Keratinocyte (primary cell): ENCODE measurements at regions not wholly inside any gene's neighbourhood (a gene's known extent, or its start where the extent isn't known, plus 50 kb on each side); places are given as distances from the start of the nearest gene placed in this dataset.

Experiments
- DNase-seq: peaks from one replicate; pipeline ENCODE4 v3.0.0-alpha.2; 2011; ENCODE audit warnings: low read depth, missing footprints, low spot score
- FAIRE-seq: peaks from 2 replicates; lab custom pipeline; 2011; peaks lifted over from hg19 to GRCh38; lab: Jason Lieb, UNC
- H2AFZ ChIP-seq: 2 replicates; pipeline ENCODE4 v1.6.0; 2012; ENCODE audit warnings: low read length, control low read depth, inconsistent platforms; ENCODE audit not compliant: control insufficient read depth
- H3K27ac ChIP-seq: 2 replicates; pipeline ENCODE4 v1.5.1; 2011; ENCODE audit warnings: low read length; ENCODE audit not compliant: control insufficient read depth, insufficient read depth
- H3K27me3 ChIP-seq: 3 replicates; pipeline ENCODE4 v1.6.0; 2011; ENCODE audit warnings: low read length; ENCODE audit not compliant: control insufficient read depth, insufficient read depth; ENCODE audit errors: extremely low read depth
- H3K36me3 ChIP-seq, 2 experiments: 2 replicates in 1 of 2; 3 replicates in 1 of 2; pipeline ENCODE4 v1.5.1; 2011; ENCODE audit warnings: low read length in 2 of 2, mild to moderate bottlenecking in 1 of 2; ENCODE audit not compliant: control insufficient read depth in 2 of 2, insufficient read depth in 2 of 2; ENCODE audit errors: extremely low read depth in 1 of 2
- H3K4me1 ChIP-seq: 3 replicates; pipeline ENCODE4 v1.5.1; 2011; ENCODE audit warnings: low read length; ENCODE audit not compliant: control insufficient read depth, insufficient read depth; ENCODE audit errors: extremely low read depth
- H3K4me2 ChIP-seq: 3 replicates; pipeline ENCODE4 v1.6.0; 2011; ENCODE audit warnings: low read depth, low read length; ENCODE audit not compliant: control insufficient read depth, insufficient read depth; ENCODE audit errors: extremely low read depth
- H3K4me3 ChIP-seq, 3 experiments: fragments of 200-600 bp in 1 of 3; sonication (generic) in 1 of 3; 2 replicates in 2 of 3; 3 replicates in 1 of 3; pipeline ENCODE4 v1.5.1; 2011 to 2016; ENCODE audit warnings: low read length in 3 of 3, mild to moderate bottlenecking in 3 of 3, control low read depth in 2 of 3, inconsistent platforms in 1 of 3, low read depth in 1 of 3, mixed read lengths in 1 of 3, mixed run types in 1 of 3, moderate library complexity in 1 of 3; ENCODE audit not compliant: control insufficient read depth in 2 of 3, insufficient read depth in 2 of 3; ENCODE audit errors: extremely low read depth in 1 of 3
- H3K79me2 ChIP-seq: 2 replicates; pipeline ENCODE4 v1.6.0; 2012; ENCODE audit warnings: low read length; ENCODE audit not compliant: control insufficient read depth, insufficient read depth
- H3K9ac ChIP-seq: 3 replicates; pipeline ENCODE4 v1.6.0; 2011; ENCODE audit warnings: low read length; ENCODE audit not compliant: control insufficient read depth, insufficient read depth; ENCODE audit errors: extremely low read depth
- H3K9me1 ChIP-seq: 3 replicates; pipeline ENCODE4 v1.6.0; 2011; ENCODE audit warnings: low read length; ENCODE audit not compliant: control insufficient read depth, insufficient read depth; ENCODE audit errors: extremely low read depth
- H3K9me3 ChIP-seq: 2 replicates; pipeline ENCODE4 v1.5.1; 2012; ENCODE audit warnings: low read depth, low read length; ENCODE audit not compliant: control insufficient read depth
- H4K20me1 ChIP-seq: 3 replicates; pipeline ENCODE4 v1.6.0; 2011; ENCODE audit warnings: low read length; ENCODE audit not compliant: control insufficient read depth, insufficient read depth; ENCODE audit errors: extremely low read depth
- EZH2 ChIP-seq: IDR thresholded peaks from one replicate; pipeline ENCODE4 v1.6.1; 2012; ENCODE audit warnings: inconsistent platforms, mild to moderate bottlenecking, low read length, moderate library complexity
- dilution Hi-C: fragments of 300-500 bp; cut with MboI; formaldehyde crosslinking; loops from one replicate; pipeline ENCODE4 v1.7.0; 2020; ENCODE audit warnings: low sequenced_read_pairs; ENCODE audit not compliant: extremely low pct_ligation_motif_present
- TF ChIP-seq, protein P1 (sequence below), 3 experiments: IDR thresholded peaks in 1 of 3; conservative IDR thresholded peaks in 1 of 3; optimal IDR thresholded peaks in 1 of 3; 2 replicates in 2 of 3; 3 replicates in 1 of 3; pipeline versions ENCODE3 to v1.5.1; 2011; ENCODE audit warnings: low read length in 3 of 3, mild to moderate bottlenecking in 3 of 3, moderate library complexity in 2 of 3, control low read depth in 1 of 3, inconsistent platforms in 1 of 3; ENCODE audit not compliant: insufficient read depth in 2 of 3; ENCODE audit errors: extremely low read depth in 1 of 3

DNA sequence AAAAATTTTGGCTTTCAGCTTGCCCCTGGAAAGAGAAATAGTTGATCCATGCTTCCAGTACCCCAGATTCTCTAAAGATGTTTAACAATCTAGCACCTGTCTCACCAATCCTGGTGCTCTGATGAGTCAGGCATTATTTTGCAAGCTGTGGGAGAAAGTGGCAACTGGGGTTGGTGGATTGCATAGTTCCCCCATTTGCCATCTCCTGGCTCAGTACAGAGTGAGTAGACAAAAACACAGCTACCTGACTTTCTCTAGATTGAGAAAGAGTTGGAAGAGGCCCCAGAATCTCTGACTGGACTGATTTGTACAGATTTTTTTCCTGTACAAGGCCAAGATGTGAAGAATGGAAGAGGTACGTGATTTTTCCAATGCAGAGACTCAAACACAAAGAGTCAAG lies 75.1 kb upstream of the NEGR1 start:
- Histone ChIP-seq H3K36me3 (no peaks in the 10 kb centered on the region), H3K79me2 (no peaks in the 10 kb centered on the region), H3K9me3 (no peaks in the 10 kb centered on the region), H3K4me1 (no peaks in the 10 kb centered on the region), H3K9me1 (no peaks in the 10 kb centered on the region), H3K27ac (no peak overlapping the region), H4K20me1 (no peaks in the 10 kb centered on the region), H3K4me3 (no peak overlapping the region), H3K27me3 (no peaks in the 10 kb centered on the region), H3K4me2 (no peak overlapping the region), H3K9ac (no peak overlapping the region), H2AFZ (no peak overlapping the region)
- DNase-seq (no peak), FAIRE-seq (no peak)
- no peak for TF ChIP-seq EZH2
- TF ChIP-seq, protein P1, sequence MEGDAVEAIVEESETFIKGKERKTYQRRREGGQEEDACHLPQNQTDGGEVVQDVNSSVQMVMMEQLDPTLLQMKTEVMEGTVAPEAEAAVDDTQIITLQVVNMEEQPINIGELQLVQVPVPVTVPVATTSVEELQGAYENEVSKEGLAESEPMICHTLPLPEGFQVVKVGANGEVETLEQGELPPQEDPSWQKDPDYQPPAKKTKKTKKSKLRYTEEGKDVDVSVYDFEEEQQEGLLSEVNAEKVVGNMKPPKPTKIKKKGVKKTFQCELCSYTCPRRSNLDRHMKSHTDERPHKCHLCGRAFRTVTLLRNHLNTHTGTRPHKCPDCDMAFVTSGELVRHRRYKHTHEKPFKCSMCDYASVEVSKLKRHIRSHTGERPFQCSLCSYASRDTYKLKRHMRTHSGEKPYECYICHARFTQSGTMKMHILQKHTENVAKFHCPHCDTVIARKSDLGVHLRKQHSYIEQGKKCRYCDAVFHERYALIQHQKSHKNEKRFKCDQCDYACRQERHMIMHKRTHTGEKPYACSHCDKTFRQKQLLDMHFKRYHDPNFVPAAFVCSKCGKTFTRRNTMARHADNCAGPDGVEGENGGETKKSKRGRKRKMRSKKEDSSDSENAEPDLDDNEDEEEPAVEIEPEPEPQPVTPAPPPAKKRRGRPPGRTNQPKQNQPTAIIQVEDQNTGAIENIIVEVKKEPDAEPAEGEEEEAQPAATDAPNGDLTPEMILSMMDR (optimal IDR thresholded peaks at IDR 0.05 in 1 of 3, IDR thresholded peaks at IDR 0.05 in 1 of 3, conservative IDR thresholded peaks at IDR 0.05 in 1 of 3; ENCODE audit: extremely low read depth in 1 of 3, insufficient read depth in 2 of 3, low read length in 3 of 3): no peak
- dilution Hi-C loops: no loop called here

DNA sequence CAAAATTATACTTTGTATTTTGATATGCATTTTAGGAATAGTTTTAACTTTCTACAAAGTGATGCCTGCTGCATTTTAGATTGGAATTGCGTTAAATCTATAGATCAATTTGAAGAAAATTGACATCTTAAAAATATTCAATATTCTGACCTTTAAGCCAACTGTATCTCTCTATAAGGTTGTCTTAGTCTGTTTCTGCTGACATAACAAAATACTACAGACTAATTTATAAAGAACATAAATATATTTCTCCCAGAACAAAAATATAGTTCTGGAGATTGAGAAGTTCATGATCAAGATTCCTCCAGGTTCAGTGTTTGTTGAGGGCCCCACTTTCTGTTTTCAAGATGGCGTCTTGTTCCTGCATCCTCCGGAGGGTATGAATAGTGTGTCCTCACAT lies 73.6 kb upstream of the NEGR1 start:
- no peak for FAIRE-seq
- no peak overlapping the region for H3K27ac ChIP-seq
- no peaks in the 10 kb centered on the region for H3K79me2 ChIP-seq
- no peaks in the 10 kb centered on the region for H3K9me3 ChIP-seq
- H3K9ac ChIP-seq: no peak overlapping the region
- DNase-seq: no peak
- no peak overlapping the region for H2AFZ ChIP-seq
- dilution Hi-C loops: no loop called here
- TF ChIP-seq, protein P1 (optimal IDR thresholded peaks at IDR 0.05 in 1 of 3, IDR thresholded peaks at IDR 0.05 in 1 of 3, conservative IDR thresholded peaks at IDR 0.05 in 1 of 3; ENCODE audit: extremely low read depth in 1 of 3, insufficient read depth in 2 of 3, low read length in 3 of 3): no peak
- TF ChIP-seq EZH2: no peak
- H3K4me2 ChIP-seq: no peak overlapping the region
- no peaks in the 10 kb centered on the region for H3K4me1 ChIP-seq
- H3K27me3 ChIP-seq: no peaks in the 10 kb centered on the region
- H3K4me3 ChIP-seq: no peak overlapping the region
- H3K36me3 ChIP-seq: no peaks in the 10 kb centered on the region
- no peaks in the 10 kb centered on the region for H3K9me1 ChIP-seq
- no peaks in the 10 kb centered on the region for H4K20me1 ChIP-seq
